Smooth muscle cell of the brain vasculature (primary cell): ENCODE measurements at regions not wholly inside any gene's neighbourhood (a gene's known extent, or its start where the extent isn't known, plus 50 kb on each side); places are given as distances from the start of the nearest gene placed in this dataset.
A peak's percentile ranks its signal among the peaks of the same experiment; 100 is the strongest.
"Not testable (repeated sequence)": the region's sequence is repeated elsewhere in the genome, so short reads cannot be mapped to it uniquely, and the experiment has no call there.

Experiments used
- DNase-seq: peaks from one replicate; pipeline ENCODE4 v3.0.0-alpha.2; 2012; ENCODE audit warnings: low read depth, low spot score

DNA sequence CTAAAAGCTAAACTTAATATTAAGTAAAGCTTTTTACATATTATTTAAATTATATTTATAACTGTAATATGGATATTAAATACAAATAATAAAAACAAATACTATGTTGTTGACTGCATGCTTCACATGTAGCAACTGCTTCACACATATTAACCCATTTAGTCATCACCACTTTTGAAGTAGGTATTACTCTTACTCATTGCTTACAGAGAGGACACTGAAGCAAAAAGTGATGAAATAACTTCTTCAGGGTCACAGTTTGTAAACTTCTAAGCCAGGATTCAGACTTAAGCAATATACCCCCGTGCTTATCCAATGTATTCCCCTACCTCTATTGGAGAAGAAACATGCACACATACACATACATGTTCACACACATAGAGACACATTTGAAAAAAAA lies 166.6 kb downstream of the DKK2 start:
- no peak for DNase-seq

DNA sequence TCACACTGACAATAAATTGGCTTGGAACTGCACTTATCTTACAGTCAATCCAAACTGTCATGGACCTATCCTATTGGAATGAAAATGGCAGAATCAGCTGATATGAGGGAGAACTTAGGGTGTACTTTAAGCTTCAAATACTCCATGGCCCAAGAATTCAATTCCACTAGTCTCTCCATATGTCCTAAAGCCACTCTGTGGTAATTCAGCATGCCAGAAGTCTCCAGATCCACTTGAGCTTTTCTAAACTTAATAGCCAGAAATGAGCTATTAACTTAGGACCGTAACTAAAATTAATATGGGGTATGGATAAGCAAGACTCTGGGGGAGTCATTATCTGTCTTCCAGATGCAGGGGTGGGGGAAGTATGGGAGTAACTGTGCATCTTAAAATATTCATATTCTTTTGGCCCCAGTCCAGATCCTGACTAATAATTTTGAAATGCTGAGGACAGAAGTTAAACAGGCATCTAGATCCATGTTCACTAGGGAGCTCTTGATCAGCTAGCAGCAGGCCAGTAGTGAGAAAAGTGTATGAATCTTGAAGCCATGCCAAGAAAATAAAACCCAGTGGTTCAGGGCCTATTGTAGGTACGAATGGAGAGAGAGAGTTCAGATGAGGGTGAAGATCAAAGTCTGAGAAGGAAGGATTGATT lies 167.6 kb downstream of the DKK2 start:
- DNase-seq, result peak; percentile 44

DNA sequence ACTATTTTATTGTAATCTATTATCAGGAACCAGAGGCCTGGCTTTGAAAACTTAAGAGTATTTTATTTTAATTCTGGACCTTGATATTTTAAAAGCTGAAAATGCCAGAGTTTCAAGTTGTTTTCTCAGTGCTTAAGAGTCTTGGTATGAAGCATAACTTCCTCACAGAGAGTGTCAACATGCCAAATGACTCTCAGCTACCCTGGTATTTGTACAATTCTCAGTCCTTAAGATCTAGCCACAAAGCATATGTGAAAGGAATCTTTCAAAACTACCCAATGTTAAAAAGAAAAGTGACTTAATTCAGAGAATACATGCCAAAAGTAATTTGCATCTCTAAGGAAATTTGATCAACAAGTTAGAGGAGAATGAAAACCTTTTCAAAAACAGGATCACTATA lies 171.9 kb downstream of the DKK2 start:
- peak; percentile 36 for DNase-seq

DNA sequence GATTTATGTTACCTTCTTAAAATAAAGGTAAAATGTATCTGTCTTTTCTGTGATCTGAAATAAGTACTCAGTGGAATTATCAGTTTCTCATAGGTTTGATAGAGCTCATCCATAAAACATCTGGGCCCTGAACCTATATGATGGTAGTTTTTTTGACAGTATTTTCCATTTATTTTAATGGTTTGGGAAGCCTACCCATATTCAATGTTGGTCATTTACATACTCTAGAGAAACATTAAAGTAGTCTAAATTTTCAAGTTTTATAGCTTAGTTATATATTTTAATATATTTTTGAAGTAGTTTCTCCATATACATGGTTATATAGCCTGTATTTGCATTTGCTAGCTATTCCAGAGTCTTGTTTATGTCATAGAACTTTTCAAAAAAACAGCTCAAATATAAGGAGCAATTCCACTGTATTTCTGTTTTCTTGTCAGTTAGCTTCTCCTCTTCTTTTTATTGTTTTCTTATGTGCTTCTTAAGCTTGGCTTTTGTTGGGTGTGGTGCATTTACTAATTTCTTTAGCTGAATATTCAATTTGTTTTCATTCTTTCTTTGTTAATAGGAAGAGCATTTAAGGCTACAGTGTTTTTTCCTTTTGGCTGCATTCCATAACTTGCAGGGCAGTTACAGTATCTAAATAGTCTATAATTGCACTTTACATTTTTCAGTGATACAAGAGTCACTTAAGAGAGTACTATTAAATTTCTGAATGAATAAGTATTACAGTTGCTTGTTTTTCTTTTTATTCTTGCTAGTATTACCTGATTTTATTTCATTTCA lies 181.4 kb downstream of the DKK2 start:
- DNase-seq, result no peak

DNA sequence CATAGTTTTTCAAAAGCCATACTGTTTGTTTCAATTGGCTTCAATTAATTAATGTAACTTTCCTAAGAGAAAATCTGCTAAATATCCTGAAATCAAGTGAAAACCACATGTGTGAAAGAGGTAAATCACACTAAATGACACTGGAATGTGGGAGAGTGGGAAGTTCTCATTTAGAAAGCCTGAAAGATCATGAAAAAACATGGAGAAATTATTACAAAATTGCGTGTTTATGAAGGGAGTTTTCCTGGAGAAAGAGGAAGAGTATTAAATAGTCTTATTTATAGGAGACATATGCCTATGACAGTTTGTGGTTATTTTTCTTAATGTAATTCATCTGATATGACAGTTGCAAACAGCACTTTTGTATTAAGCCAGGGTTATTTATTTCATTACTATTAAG lies 183.7 kb downstream of the DKK2 start:
- DNase-seq, result no peak

DNA sequence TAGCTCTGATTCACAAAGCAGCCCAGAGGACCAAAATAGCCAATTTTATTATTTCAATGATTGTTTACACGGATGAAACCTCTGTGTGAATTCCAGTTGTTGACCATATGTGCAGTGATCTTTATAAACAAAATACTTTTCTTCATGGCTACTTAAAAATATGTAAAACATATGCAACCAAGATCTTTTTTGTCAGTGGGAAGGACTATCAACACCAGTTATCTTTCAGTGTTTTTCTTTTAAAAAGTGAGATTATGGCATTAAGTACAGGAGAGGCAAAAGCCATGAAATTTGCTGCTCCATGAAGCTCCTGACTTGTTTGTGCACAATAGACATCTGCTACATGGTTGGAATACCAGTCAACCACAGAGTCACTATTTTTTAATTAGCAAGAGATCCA lies 184.4 kb downstream of the DKK2 start:
- DNase-seq, result no peak

DNA sequence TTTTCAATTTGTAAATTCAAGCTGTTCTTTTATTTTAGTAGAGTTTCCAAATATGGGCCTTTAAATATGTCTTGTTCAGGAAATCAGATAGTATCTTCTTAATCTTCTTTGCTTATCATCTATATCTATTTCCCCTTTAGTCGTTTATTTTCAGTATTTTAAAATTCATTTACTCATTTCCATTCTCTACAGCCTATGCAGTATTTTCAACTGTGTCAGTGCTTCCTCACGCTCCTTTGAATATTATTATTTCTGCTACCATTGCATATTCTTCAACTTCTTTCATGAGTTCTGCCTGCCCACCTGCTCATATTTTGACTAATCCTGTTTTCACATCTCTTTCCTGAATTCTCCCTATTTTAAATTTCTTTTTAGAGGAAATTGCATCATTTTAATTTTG lies 185.4 kb downstream of the DKK2 start:
- no peak for DNase-seq

DNA sequence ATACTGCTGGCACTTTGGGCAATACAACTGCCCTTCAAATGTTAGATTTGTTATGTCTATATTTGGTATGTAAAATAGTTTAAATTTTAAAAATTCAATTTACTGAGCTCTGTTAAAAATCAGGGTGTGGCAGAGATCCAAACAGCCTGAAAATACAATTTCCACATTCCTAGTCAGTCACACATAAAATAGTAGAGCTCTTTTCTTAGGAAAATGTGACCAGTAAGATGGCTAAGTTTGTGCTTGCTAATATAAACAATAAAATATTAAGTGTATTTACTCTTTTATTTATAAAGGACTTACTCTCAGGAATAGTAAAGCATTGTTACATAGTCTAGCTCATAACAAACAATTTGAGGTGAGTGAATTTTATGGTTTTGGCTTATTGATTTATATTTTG lies 200.2 kb downstream of the DKK2 start:
- DNase-seq, result no peak

DNA sequence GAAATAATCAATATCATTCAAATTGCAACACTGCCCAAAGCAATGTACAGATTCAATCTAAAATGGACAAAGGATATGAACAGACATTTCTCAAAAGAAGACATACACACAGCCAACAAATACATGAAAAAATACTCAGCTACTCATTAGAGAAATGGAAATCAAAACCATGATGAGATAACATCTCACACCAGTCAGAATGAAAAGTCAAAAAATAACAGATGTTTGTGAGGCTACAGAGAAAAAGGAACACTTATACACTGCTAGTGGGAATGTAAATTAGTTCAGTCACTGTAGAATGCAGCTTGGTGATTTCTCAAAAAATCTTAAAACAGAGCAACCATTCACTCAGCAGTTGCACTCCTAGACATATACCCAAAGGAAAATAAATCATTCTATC lies 205.2 kb downstream of the DKK2 start:
- no peak for DNase-seq

DNA sequence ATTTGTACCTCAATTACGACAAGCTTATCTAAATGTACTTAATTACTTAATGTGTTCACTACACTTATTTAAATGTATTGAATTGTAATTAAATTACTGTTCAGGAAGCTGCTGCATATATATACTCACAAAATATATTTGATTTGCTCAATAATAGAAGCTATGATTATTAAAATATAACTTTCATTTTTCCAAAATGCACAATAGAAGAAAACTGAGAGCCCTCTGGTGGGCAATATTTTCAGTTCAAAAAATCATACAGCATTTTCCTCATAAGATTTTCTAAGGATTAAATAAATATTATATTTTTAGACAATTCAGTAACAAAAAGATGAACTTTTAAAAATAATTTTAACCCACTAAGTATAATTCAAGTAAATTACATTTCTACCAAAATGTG lies 217.3 kb downstream of the DKK2 start:
- DNase-seq, result no peak

DNA sequence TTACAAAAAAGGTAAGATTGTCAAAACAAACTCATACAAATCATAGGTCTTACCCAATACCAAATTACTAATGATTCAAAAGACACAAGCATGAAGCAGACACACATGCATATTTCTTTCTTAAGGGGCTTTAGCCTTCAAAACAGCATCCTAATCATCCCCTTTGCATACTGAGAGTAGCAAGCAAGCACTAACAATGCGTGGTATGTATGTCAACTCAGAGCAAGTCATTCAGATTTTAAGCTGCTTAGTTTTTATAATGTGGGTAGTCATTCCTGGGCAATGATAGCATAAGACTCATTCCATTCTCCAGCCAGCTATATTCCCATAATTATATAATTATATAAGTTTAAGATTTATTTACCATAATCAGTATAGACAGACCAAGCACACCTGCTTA lies 219.6 kb downstream of the DKK2 start:
- no peak for DNase-seq

DNA sequence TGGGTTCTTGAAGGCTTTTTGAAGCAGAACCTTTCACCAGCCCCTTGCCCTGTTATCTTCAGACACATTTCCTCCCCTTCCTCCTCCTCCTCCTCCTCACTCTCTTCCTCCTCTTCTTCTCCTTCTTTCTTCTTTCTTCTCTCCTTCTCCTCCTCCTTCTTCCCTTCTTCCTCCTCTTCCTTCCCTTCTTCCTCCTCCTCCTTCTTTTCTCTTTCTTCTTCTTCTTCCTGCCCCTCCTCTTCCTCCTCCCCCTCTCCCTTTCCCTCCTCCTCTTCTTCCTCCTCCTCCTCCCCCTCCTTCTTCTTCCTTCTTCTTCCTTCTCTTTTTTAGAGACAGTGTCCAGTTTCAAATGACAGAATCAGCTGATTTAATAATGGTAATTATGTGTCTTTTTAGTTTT lies 226.0 kb downstream of the DKK2 start:
- DNase-seq, result no peak

DNA sequence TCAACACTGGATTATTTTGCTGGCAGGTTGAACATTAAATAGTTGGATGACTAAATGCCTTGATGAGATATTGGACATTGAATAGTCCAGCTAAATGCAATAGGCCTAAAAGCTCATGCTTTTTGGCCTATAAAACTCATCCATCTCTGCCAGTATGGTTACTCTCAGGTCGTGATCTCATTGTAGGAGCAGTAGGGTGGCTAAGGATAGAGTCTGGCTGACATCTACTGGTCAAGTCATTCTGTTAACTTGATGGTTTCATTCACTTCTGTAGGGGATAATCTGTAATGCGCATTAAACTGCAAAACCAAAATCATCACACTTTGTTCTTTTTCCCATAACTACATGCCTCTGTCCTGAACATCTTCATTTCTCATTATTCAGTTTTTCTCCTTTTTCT lies 227.0 kb downstream of the DKK2 start:
- DNase-seq, result peak; percentile 18

DNA sequence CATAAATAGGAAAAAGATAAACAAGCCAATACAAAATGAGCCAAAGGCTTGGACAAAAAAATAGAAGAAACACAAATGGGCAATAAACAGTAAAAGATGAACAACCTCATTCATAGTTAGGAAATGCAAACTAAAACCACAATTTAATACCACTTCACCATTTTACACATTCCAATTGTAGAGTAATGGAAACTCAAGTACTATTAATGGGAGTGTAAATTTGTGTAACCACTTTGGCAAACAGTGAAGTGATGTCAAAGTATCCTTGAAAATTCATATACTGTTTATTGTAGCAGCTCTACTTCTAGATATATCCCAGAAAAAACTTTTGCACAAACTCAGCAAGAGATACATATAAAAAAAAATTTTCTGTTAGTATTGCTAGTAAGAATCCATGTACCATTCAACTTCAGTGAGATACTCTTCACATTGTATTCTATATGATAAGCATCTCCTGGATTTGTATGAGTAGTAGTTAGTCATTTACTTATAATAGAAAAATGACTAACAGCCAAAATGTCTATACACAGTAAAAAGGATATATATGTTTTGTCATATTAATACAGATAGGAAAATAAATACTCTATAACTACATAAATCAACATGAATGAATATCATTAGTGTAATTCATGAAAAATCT lies 229.8 kb downstream of the DKK2 start:
- DNase-seq, result no peak

DNA sequence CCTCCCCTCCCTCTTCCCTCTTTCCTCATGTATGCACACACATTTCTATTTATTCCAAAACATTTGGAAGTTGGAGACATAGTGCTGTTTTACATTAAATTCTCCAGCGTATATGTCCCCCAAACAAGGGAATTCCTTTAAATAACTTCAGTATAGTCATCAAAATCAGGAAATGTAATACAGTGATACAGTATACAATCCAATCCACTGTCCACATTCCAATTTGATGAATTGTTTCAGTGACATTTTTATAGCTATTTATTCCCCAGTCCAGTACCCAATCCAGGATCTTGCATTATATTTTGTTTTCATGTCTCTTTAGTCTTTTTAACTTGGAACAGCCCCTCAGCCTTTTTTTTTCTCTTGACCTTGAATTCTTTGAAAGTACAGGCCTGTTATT lies 233.0 kb downstream of the DKK2 start:
- no peak for DNase-seq

DNA sequence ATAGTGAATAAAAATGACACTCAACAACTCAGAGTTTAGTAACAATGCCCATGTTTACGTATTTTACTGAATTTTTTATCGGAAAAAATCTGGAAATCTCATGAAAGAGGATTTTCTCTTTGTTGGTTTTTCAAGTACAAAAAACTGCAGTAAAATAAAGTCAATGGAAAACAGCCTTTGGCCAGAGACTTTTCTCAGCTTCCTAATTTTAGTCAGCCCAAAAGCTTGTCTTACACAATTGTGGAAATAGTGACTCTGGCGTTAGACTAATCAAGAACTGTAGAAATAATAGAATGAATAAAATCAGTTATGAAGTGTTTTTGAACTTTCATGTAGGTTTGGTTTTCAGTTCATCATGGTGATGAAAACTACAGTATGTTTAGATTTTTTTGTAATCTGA lies 234.7 kb downstream of the DKK2 start:
- DNase-seq, result no peak

DNA sequence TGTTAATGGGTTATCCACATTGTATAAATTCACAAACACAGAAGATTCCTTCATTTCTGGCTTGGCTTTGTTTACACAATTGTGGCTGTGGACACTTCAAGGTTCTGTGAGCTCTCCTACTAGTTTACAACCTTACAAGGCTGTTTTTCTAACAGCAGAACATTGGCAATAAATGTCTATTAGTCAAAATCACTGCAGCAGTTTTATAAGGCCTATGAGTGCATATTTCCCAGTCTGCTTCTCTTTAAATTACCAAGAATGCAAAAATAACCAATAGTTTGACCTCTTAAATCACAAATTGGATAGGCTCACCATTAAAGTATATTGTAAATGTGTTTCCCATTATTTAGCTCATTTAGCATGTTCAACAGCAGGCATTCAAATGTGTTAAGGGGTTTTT lies 239.2 kb downstream of the DKK2 start:
- no peak for DNase-seq

DNA sequence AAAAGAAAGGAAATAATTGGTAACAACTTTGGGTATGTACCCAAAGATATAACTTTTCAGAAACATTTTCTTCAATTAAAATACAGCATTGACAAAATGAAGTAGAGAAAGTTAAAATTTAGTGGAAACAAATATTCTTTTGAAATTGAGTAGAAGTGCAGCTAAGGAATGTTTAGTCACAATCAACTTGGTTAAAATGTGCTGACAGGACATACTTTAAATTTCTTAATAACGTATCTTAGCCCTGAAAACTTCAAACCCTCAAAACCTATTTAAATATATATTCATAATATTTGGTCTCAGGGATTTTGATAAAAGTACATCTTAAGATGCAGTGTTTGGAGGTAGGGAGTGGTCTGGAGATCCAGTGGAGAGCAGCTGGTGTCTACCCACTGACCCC lies 240.8 kb downstream of the DKK2 start:
- DNase-seq, result no peak

DNA sequence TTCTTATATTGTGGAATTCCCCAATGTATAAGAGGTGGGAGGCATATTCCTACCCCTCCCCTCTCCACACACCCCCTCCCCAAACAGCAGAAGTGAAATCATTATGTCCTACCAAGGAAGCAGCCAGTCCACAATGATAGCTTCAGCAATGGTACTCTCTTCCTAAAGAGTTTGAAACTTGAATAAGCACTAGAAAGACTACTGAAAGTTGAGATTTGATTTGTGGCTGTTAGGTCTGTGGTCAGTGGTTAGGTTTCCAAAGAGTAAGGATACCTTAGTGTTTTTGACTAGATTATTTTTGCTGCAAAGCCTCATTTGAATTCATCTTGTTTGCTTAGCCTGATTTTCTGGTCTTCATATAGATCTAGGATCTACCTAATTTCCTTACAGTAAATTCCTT lies 242.2 kb downstream of the DKK2 start:
- no peak for DNase-seq

DNA sequence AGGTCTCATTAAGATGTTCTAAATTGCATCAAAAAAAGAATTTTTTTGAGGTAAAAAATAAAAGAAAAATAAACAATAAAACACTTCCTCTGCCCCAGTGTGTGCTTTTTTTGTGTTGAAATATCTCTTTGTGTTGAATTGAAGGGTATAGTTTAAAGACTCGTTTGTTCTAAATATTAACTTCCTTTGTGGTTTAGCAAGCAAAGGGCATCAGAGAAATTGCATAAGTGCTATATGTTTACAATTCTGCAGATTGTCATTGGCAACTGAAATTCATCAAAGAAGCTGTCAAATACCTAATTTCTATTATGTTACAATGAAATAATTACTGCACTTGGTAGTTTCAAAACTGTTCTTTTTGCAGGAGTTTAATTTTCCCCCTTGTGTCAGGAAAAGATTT lies 260.5 kb downstream of the DKK2 start:
- no peak for DNase-seq

DNA sequence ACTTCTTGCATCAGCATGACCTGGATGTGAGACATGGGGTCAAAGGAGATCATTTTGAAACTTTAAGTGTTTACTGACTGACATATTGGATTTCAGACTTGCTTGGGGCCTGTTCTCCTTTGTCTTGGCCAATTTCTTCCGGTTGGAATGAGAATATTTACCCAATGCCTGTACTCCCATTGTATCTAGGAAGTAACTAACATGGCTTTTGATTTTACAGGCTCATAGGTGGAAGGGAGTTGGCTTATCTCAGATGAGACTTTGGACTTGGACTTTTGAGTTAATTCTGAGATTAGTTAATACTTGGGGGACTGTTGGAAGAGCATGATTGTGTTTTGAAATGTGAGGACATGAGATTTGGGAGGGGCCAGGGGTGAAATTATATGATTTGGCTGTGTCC lies 262.1 kb downstream of the DKK2 start:
- not testable (repeated sequence) for DNase-seq

DNA sequence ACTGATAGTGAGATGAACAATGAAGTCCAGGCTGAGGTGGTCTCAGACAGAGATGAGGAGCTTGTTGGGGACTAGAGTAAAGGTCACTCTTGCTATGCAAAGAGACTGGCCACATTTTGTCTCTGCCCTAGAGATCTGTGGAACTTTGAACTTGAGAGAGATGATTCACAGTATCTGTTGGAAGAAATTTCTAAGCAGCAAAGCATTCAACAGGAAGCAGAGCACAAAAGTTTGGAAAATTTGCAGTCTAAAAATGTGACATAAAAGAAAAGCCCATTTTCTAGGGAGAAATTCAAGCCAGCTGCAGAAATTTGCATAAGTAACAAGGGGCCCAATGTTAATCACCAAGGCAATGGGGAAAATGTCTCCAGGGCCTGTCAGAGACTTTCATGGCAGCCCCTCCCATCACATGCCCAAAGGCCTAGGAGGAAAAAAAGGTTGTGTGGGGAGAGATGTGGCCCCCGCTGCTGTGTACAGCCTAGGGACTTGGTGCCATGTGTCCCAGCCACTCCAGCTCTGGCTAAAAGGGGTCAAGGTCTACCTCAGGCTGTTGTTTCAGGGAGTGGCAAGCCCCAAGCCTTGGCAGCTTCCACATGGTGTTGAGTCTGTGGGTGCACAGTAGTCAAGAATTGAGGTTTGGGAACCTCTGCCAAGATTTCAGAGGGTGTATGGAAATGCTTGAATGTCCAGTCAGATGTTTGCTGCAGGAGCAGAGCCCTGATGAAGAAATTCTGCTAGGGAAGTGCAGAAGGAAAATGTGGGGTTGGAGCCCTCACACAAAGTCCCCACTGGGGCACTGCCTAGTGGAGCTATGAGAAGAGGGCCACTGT lies 262.8 kb downstream of the DKK2 start:
- DNase-seq, result no peak
